NCI-H82 (cell line): ENCODE measurements at regions not wholly inside any gene's neighbourhood (a gene's known extent, or its start where the extent isn't known, plus 50 kb on each side); places are given as distances from the start of the nearest gene placed in this dataset.
"Not testable (repeated sequence)": the region's sequence is repeated elsewhere in the genome, so short reads cannot be mapped to it uniquely, and the experiment has no call there.

ENCODE experiments used
- DNase-seq: peaks from one replicate; lab custom pipeline; 2025; lab: John Stamatoyannopoulos, UW

DNA sequence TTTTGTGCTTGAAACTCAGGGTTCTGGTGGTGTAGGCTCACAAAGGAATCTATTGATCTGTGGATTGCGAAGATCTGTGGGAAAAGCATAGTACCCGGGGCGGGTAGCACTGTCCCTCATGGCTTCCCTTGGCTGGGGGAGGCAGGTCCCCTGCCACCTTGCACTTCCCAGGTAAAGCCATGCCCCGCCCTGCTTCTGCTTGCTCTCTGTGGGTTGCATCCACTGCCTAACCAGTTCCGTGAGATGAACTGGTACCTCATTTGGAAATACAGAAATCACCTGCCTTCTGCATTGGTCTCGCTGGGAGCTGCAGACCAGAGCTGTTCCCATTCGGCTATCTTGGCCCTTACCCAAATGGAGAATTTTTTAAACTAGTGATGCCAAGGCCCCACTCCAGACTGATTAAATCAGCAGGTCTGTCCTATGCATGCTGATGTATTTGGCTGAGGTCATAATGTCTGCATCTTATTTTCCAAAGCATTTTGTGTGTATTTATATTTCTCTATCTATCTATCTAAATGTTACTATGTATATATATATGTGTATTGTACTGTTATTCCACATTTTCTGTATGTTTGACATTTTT, 65.5 kb upstream of the SLC7A14 start:
- DNase-seq = no peak

- not testable (repeated sequence) for DNase-seq
Observed at GRCh38 chr3:170650557-170650956, 64.7 kb upstream of the SLC7A14 start.

DNA sequence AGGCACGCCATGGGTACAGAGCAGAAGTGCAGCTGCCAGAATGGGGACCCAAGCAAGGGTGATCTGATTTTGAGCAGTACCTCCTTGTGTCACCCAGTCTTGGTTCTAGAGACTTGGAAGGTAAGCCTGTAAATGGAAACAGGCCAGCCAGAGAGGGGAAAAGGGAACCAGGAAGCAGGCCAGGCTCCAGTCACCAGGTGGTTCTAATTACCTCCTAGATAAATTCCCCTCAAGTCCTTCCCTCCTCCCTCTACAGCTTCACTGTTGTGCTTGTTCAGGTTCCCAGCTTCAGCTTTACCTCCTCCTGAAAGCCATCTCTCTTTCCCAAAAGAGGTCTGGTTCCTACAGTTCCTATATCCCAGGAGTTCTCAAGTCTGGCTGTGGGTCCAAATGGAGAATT, 58.8 kb upstream of the SLC7A14 start:
- DNase-seq = no peak

DNA sequence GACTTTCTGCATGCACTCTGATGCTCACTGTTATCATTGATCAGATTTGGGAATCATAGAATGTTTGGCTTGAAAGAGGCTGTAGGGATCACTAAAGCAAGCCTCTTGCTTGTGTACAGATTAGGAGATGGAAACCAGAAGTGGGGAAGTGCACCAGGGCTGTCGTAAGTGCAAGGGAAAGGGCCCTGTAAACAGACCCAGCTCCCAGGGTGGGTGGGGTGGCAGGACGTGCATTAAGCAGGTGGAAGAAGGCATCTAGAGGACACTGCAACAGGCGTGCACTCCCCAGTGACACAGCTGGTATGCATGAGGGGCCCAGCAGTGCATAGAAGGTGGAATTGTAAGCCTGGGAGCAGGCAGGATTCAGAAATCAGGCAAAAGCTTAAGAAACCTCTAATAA, 58.0 kb upstream of the SLC7A14 start:
- no peak for DNase-seq

GRCh38 chr3:170642882-170643601, 57.2 kb upstream of the SLC7A14 start:
- DNase-seq = no peak

DNA sequence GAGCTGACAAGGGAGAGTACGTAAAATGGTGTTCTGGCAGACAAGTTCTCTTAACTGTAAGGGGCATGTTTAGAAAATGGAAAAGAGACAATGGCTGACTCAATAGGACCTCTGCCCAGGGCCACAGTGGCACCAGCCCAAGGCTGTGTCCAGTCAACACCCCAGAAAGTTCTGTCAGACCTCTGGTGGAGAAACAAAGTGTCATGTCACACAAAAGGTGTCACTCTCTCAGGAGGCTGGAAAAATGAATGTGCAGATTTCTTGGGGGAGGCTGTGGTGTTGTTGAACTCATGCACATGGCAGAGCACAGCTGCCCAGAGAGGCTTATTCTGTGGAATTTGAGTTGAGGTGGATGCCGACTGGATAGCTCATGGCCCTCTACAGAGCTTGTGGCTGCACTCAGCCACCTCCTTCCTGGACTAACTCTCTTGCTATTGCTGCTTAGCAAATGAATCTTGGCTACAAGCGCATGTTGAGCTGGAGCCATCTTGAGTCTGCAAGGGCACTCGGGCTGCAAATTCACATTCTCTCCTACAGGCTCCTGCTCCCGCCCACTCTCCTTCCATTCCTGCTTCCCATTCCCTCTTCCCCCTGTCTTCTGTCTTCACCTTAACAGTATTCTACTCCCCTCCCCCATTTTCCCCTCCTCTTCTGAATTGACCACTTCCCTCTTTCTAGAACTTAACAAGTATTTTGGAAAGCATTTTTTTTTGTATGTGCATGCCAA, 55.8 kb upstream of the SLC7A14 start:
- DNase-seq = no peak

DNA sequence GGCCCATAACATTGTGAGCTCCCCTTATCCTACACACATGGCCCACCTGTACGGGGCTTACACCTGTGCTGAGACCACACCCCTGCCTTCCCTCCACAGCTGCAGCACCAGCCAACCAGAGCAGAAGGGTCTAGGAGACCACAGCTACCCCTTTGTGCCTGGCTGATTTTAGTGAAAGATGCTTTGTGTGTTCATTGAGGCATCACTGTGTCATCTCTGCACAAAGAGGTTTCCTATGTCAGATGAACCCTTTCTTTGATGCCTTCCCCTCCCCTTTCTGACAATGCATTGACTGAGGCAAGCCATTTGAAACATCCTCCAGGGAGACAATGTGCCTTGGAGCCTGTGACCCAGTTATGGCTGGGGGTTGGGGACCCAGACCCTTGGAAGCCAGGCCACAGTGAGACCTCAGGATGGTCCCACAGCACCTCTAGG, 54.9 kb upstream of the SLC7A14 start:
- no peak for DNase-seq

GRCh38 chr3:170638988-170639387, 53.1 kb upstream of the SLC7A14 start:
- peak; percentile 35 for DNase-seq

DNA sequence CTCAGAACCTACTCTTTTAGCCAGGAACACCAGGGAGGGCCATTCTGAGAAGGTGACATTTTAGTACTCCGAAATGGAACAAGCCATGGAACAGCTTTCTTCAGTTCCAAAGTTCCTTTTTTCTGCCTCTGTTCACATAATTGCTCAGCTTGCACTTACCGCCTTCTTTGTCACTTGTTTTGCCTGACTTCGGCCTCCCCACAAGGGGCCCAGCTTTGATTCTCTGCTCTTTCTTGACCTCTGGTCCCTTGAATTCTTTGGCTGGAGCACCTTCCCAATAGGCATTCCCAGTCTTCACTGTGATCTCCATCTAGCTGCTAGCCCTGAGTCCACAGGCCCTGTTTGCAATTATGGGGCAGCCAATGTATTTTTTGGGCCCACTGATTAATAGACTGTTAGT, 51.4 kb upstream of the SLC7A14 start:
- DNase-seq = no peak

- no peak for DNase-seq
Observed at GRCh38 chr3:170636400-170636973, 50.6 kb upstream of the SLC7A14 start.
